Esophagus squamous epithelium (tissue), 5 donors: ENCODE measurements at regions not wholly inside any gene's neighbourhood (a gene's known extent, or its start where the extent isn't known, plus 50 kb on each side); places are given as distances from the start of the nearest gene placed in this dataset.

Experiments
- DNase-seq: peaks from one replicate; lab custom pipeline; 2025; lab: John Stamatoyannopoulos, UW
- H3K27ac ChIP-seq, 4 donors: fragments of 200-600 bp; sonication (generic); one replicate each; pipeline ENCODE4 v1.5.1; 2016 to 2019; ENCODE audit warnings: mild to moderate bottlenecking in 1 of 4
- H3K27me3 ChIP-seq, 4 donors: fragments of 200-600 bp; sonication (generic); 1 replicate in 3 of 4; 2 replicates in 1 of 4; pipeline versions ENCODE4 v1.5.1 to v1.6.0; 2017 to 2021; ENCODE audit warnings: antibody characterized with exemption in 1 of 4
- H3K36me3 ChIP-seq, 3 donors: fragments of 200-600 bp; sonication (generic); one replicate each; pipeline ENCODE4 v1.5.1; 2016 to 2019
- H3K4me1 ChIP-seq, 3 donors: fragments of 200-600 bp; sonication (generic); one replicate each; pipeline ENCODE4 v1.5.1; 2017 to 2019
- H3K4me3 ChIP-seq, 4 donors: fragments of 200-600 bp; sonication (generic); 1 replicate in 3 of 4; 2 replicates in 1 of 4; pipeline ENCODE4 v1.5.1; 2016 to 2019; ENCODE audit warnings: mild to moderate bottlenecking in 2 of 4, moderate library complexity in 1 of 4
- H3K9me3 ChIP-seq, 3 donors: fragments of 200-600 bp; sonication (generic); one replicate each; pipeline ENCODE4 v1.5.1; 2016 to 2019
- CTCF ChIP-seq, 6 experiments: fragments of 450-650 bp in 4 of 6; fragments of 200-600 bp in 2 of 6; sonication (generic) in 2 of 6; IDR thresholded peaks; one replicate each; pipeline ENCODE4 v1.5.1; 2016 to 2019; ENCODE audit warnings: antibody characterized with exemption in 6 of 6, mild to moderate bottlenecking in 4 of 6, moderate library complexity in 4 of 6
- POLR2A ChIP-seq, 4 donors: fragments of 450-650 bp; IDR thresholded peaks; one replicate each; pipeline ENCODE4 v1.6.1; 2017; ENCODE audit warnings: antibody characterized with exemption in 4 of 4, mild to moderate bottlenecking in 4 of 4, moderate library complexity in 3 of 4
- WGBS, 2 donors: methylation state at CpG; one replicate each; pipeline ENCODE4 v1.1.5; 2018; 5-methylcytosine and 5-hydroxymethylcytosine counted together
- intact Hi-C: fragments of 100-400 bp; cut with DNase I; formaldehyde crosslinking; loops from one replicate; pipeline ENCODE4 v1.15.0; 2022
- donor health status: DM: yes; HTN: yes; CAD: no.

DNA sequence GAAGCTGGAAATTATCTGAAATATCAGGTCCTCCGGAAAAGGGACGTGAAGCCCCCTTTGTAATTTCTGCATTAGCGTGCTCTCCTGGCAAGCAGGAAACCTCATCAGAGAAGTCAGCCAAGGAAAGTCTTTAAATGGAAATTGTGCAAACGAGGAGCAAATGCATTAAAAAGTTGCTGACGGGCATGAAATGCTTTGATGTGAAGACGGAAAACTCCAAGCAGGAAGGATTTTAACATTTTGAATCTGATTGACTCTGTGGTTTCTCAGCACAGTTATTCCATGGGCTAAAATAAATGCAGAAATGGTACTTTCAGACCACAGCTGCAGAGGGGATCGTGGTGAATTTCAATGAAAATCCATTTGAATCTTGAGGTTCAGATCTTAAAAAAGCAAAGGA is 167.8 kb downstream of the AHR start:
- H3K36me3 ChIP-seq = no peaks in the 10 kb centered on the region
- no peaks in the 10 kb centered on the region for H3K9me3 ChIP-seq
- TF ChIP-seq POLR2A (IDR thresholded peaks at IDR 0.05) (no peak), CTCF (IDR thresholded peaks at IDR 0.05) (no peak)
- DNase-seq = no peak
- peaks cover 0 to 29% (median 0%) of the 10 kb centered on the region in 4 donors for H3K27me3 ChIP-seq
- intact Hi-C loops = no loop called here
- H3K27ac ChIP-seq = no peak overlapping the region
- H3K4me1 ChIP-seq = peaks cover 0 to 19% (median 6%) of the 10 kb centered on the region in 3 donors
- WGBS, 2 donors = 25 to 31% methylated on average over 7 of the region's 7 CpGs
- H3K4me3 ChIP-seq = no peak overlapping the region

DNA sequence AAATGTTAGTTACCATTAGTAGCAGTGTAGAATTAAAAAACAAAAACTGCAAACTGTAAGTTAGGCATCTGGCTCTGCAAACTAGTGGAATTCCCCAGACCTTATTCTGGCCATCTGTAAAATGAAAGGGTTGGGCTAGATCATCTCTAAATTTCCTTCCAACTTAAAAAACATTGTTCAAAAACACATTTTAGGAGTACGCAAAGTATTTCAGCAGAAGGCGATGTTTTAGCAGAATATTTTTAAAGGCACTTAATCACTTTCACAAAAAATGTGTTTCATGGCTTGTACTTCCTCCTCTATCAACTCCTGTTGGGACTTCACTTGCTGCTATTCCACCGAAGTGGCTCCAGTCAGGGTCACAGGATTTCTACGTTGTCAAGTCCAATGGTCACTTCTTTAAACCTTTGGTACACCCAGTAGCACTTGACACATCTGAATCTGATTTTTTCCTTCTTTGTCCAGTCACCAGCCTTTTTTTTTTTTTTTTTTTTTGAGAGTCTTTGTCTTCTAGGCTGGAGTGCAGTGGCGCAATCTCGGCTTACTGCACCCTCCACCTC is 169.0 kb downstream of the AHR start:
- DNase-seq = no peak
- Histone ChIP-seq H3K27me3 (peaks cover 0 to 34% (median 0%) of the 10 kb centered on the region in 4 donors), H3K9me3 (no peaks in the 10 kb centered on the region), H3K4me1 (peaks cover 0 to 14% (median 1%) of the 10 kb centered on the region in 3 donors), H3K36me3 (no peaks in the 10 kb centered on the region), H3K4me3 (no peak overlapping the region), H3K27ac (no peak overlapping the region)
- 82 to 84% methylated on average over 6 of the region's 6 CpGs for WGBS, 2 donors
- TF ChIP-seq POLR2A (IDR thresholded peaks at IDR 0.05) (no peak), CTCF (IDR thresholded peaks at IDR 0.05) (no peak)
- intact Hi-C loops = no loop called here

DNA sequence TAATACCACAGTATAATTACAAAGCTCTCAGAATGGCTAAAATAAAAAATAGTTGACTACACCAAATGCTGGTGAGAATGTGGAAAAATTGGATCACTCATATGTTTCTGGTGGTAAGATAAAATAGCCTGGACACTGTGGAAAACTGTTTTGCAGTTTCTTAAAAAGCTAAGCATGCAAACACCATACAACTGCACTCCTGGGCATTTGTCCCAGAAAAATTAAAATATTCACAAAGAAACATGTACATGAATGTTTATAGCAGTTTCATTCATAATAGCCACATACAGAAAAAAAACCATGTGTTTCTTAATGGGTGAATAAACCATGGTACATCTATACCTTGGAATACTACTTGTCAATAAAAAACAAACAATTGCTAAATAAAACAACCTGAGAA is 172.9 kb downstream of the AHR start:
- Histone ChIP-seq H3K4me3 (no peak overlapping the region), H3K27ac (no peak overlapping the region), H3K4me1 (peaks cover 0 to 12% (median 0%) of the 10 kb centered on the region in 3 donors), H3K36me3 (no peaks in the 10 kb centered on the region), H3K9me3 (no peaks in the 10 kb centered on the region), H3K27me3 (peaks cover 0 to 42% (median 0%) of the 10 kb centered on the region in 4 donors)
- no peak for TF ChIP-seq POLR2A (IDR thresholded peaks at IDR 0.05)
- TF ChIP-seq CTCF (IDR thresholded peaks at IDR 0.05) = no peak
- no peak for DNase-seq
- intact Hi-C loops = no loop called here

DNA sequence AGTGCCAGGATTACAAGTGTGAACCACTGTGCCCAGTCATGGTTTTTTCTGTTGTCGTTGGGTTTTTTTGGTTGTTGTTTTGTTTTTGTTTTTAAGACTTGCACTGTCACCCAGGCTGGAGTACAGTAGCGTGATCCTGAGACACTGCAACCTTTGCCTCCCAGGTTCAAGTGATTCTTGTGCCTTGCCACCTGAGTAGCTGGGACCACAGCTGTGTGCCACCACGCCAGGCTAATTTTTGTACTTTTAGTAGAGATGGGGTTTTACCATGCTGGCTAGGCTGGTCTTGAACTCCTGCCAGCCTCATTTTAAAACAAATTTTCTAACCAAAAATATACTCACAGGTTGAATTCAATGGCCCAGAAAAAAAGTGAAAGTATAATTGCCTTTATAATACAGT is 174.1 kb downstream of the AHR start:
- no peak overlapping the region for H3K27ac ChIP-seq
- no peak for TF ChIP-seq CTCF (IDR thresholded peaks at IDR 0.05)
- no peak for TF ChIP-seq POLR2A (IDR thresholded peaks at IDR 0.05)
- H3K4me1 ChIP-seq = peaks cover 0 to 12% (median 0%) of the 10 kb centered on the region in 3 donors
- H3K27me3 ChIP-seq = peaks cover 0 to 36% (median 0%) of the 10 kb centered on the region in 4 donors
- no peak for DNase-seq
- 49 to 64% methylated on average over 3 of the region's 3 CpGs for WGBS, 2 donors
- H3K9me3 ChIP-seq = no peaks in the 10 kb centered on the region
- H3K4me3 ChIP-seq = no peak overlapping the region
- no peaks in the 10 kb centered on the region for H3K36me3 ChIP-seq
- intact Hi-C loops = no loop called here

- H3K4me3 ChIP-seq = no peak overlapping the region
- intact Hi-C loops = no loop called here
- WGBS, 2 donors = 41 to 42% methylated on average over 2 of the region's 2 CpGs
Measured at GRCh38 chr7:17472939-17473338, 174.5 kb downstream of the AHR start.

More at GRCh38 chr7:17472939-17473338, 174.5 kb downstream of the AHR start:
- Histone ChIP-seq H3K27ac (no peak overlapping the region), H3K36me3 (no peaks in the 10 kb centered on the region), H3K9me3 (no peaks in the 10 kb centered on the region), H3K27me3 (peaks cover 0 to 36% (median 0%) of the 10 kb centered on the region in 4 donors), H3K4me1 (peaks cover 0 to 12% (median 0%) of the 10 kb centered on the region in 3 donors)
- no peak for DNase-seq
- TF ChIP-seq POLR2A (IDR thresholded peaks at IDR 0.05) (no peak), CTCF (IDR thresholded peaks at IDR 0.05) (no peak)
